HepG2 (cell line): ENCODE measurements at regions not wholly inside any gene's neighbourhood (a gene's known extent, or its start where the extent isn't known, plus 50 kb on each side); places are given as distances from the start of the nearest gene placed in this dataset.

ENCODE experiments used
- ATAC-seq: fragments of 200-7000 bp; cut with Tn5 transposase; 3 replicates; pipeline ENCODE4 v1.9.1; 2020; ENCODE audit warnings: mild to moderate bottlenecking, moderate library complexity
- BruUV-seq: library from RNA; stranded (reverse); fragments of 400-500 nt; replicated peaks from 2 replicates; lab custom pipeline; 2021; lab: Mats Ljungman, UMichigan
- CTCF ChIA-PET: fragments of 300-600 bp; formaldehyde crosslinking; extraction: SDS; loops from one replicate; lab custom pipeline; 2021; ENCODE audit warnings: low total read pairs, inconsistent platforms, low intra/inter-chr PET ratio; lab: Yijun Ruan, JAX
- POLR2A ChIA-PET: fragments of 350-600 bp; sonication (Branson Sonifier 250); formaldehyde crosslinking; loops from one replicate; lab custom pipeline; 2020; ENCODE audit warnings: antibody characterized with exemption, inconsistent platforms; lab: Yijun Ruan, JAX
- DNase-seq: peaks from one replicate; pipeline ENCODE4 v3.0.0-alpha.2; 2015; ENCODE audit warnings: low spot score
- FAIRE-seq: peaks from 3 replicates; lab custom pipeline; 2011; peaks lifted over from hg19 to GRCh38; lab: Jason Lieb, UNC
- H2AFZ ChIP-seq: one replicate; pipeline ENCODE4 v1.6.1; 2011; ENCODE audit warnings: low read length, inconsistent platforms
- H3K27ac ChIP-seq: fragments of 300-600 bp; 3 replicates; pipeline ENCODE4 v1.8.0; 2011; ENCODE audit warnings: mixed run types, mild to moderate bottlenecking, mixed read lengths, low read length, inconsistent platforms; ENCODE audit not compliant: insufficient read depth; ENCODE audit errors: extremely low read length
- H3K27me3 ChIP-seq, 2 experiments: fragments of 200-600 bp in 1 of 2; 2 replicates in 1 of 2; 3 replicates in 1 of 2; pipeline versions ENCODE4 v1.6.0 to v1.8.0; 2011; ENCODE audit warnings: low read length in 2 of 2, mild to moderate bottlenecking in 2 of 2, moderate library complexity in 2 of 2, inconsistent platforms in 1 of 2; ENCODE audit not compliant: insufficient read depth in 2 of 2, control insufficient read depth in 1 of 2
- H3K36me3 ChIP-seq, 2 experiments: fragments of 200-600 bp in 1 of 2; replicated peaks in 1 of 2; 2 replicates in 1 of 2; 3 replicates in 1 of 2; pipeline versions ENCODE4 v1.5.1 to v1.8.0; 2011; ENCODE audit warnings: low read length in 2 of 2, inconsistent platforms in 1 of 2; ENCODE audit not compliant: insufficient read depth in 2 of 2, control insufficient read depth in 1 of 2
- H3K4me1 ChIP-seq: 2 replicates; pipeline ENCODE4 v1.5.1; 2012; ENCODE audit warnings: low read length, inconsistent platforms; ENCODE audit not compliant: insufficient read depth
- H3K4me2 ChIP-seq: 2 replicates; pipeline ENCODE4 v1.6.0; 2011; ENCODE audit warnings: low read depth, low read length, inconsistent platforms
- H3K4me3 ChIP-seq, 3 experiments: fragments of 200-600 bp in 1 of 3; sonication (generic), shearing (Covaris generic) in 1 of 3; replicated peaks in 1 of 3; 2 replicates each; pipeline ENCODE4 v1.5.1; 2011 to 2016; ENCODE audit warnings: low read length in 3 of 3, inconsistent platforms in 2 of 3, low read depth in 2 of 3, mild to moderate bottlenecking in 2 of 3, control low read depth in 1 of 3, mixed read lengths in 1 of 3; ENCODE audit not compliant: insufficient read depth in 1 of 3
- H3K79me2 ChIP-seq: one replicate; pipeline ENCODE4 v1.6.1; 2011; ENCODE audit warnings: low read length, inconsistent platforms; ENCODE audit not compliant: insufficient read depth
- H3K9ac ChIP-seq: 2 replicates; pipeline ENCODE4 v1.6.0; 2011; ENCODE audit warnings: mild to moderate bottlenecking, low read depth, low read length, inconsistent platforms; ENCODE audit not compliant: insufficient read depth
- H3K9me3 ChIP-seq: 2 replicates; pipeline ENCODE4 v1.5.1; 2012; ENCODE audit warnings: mild to moderate bottlenecking, low read length
- H4K20me1 ChIP-seq: 2 replicates; pipeline ENCODE4 v1.6.0; 2011; ENCODE audit warnings: inconsistent platforms, mild to moderate bottlenecking, low read length, moderate library complexity; ENCODE audit not compliant: insufficient read depth
- DMTF1 ChIP-seq: sonication (generic); formaldehyde crosslinking; IDR thresholded peaks from 2 replicates; pipeline ENCODE4 v1.4.0; 2020; ENCODE audit warnings: mild to moderate bottlenecking, missing genetic modification reagents
- HBP1 ChIP-seq: IDR thresholded peaks from 2 replicates; pipeline ENCODE4 v1.6.1; 2016; ENCODE audit warnings: low read depth, control low read depth
- HMG20A ChIP-seq: IDR thresholded peaks from 2 replicates; pipeline ENCODE4 v1.6.1; 2016; ENCODE audit warnings: borderline replicate concordance
- RAD21 ChIP-seq: fragments of 450-650 bp; formaldehyde crosslinking; IDR thresholded peaks from 2 replicates; pipeline ENCODE4 v1.5.0; 2020; ENCODE audit warnings: mild to moderate bottlenecking
- ZNF121 ChIP-seq: sonication (generic); formaldehyde crosslinking; IDR thresholded peaks from 2 replicates; pipeline ENCODE4 v1.5.0; 2020; ENCODE audit warnings: mild to moderate bottlenecking, missing genetic modification reagents
- ZNF331 ChIP-seq: sonication (generic); formaldehyde crosslinking; IDR thresholded peaks from 2 replicates; pipeline ENCODE4 v1.4.0; 2020; ENCODE audit warnings: missing genetic modification reagents
- ZNF337 ChIP-seq: sonication (generic); formaldehyde crosslinking; IDR thresholded peaks from 2 replicates; pipeline ENCODE4 v1.5.1; 2020; ENCODE audit warnings: missing genetic modification reagents, low read depth, mild to moderate bottlenecking, borderline replicate concordance
- ZNF343 ChIP-seq: sonication (generic); formaldehyde crosslinking; IDR thresholded peaks from 2 replicates; pipeline ENCODE4 v1.4.0; 2020; ENCODE audit warnings: mild to moderate bottlenecking, missing genetic modification reagents
- WGBS: methylation state at CpG from one replicate; pipeline ENCODE4 v1.1.6; 2017; ENCODE audit warnings: low lambda C conversion rate; 5-methylcytosine and 5-hydroxymethylcytosine counted together
- in situ Hi-C: cut with HindIII; loops from 2 replicates; pipeline ENCODE4 v1.10.0; 2017; ENCODE audit warnings: low pct_unique_long_range_greater_than_20kb; ENCODE audit not compliant: extremely low pct_ligation_motif_present
- intact Hi-C: fragments of 100-400 bp; cut with micrococcal nuclease; formaldehyde crosslinking; loops from one replicate; pipeline ENCODE4 v1.10.0; 2022; ENCODE audit not compliant: unreplicated experiment
- TF ChIP-seq, protein P1 (sequence below), 2 experiments: fragments of 450-650 bp in 1 of 2; sonication (generic) in 1 of 2; formaldehyde crosslinking in 1 of 2; IDR thresholded peaks; 2 replicates each; pipeline versions ENCODE4 v1.6.1 to v1.8.0; 2016 to 2022; ENCODE audit warnings: antibody characterized with exemption in 1 of 2, mild to moderate bottlenecking in 1 of 2, missing genetic modification reagents in 1 of 2

- peak overlapping the region; percentile 94 for H3K27ac ChIP-seq
- no TSS peak for BruUV-seq
- H3K4me1 ChIP-seq, result peaks cover 33% of the 10 kb centered on the region
- no peaks in the 10 kb centered on the region for H3K9me3 ChIP-seq
- FAIRE-seq (peak; percentile 59), DNase-seq (peak; percentile 92), ATAC-seq (peak; percentile 93)
- H3K4me2 ChIP-seq, result peak overlapping the region; percentile 80
- H4K20me1 ChIP-seq, result no peaks in the 10 kb centered on the region
- intact Hi-C loops, result no loop called here
- in situ Hi-C loops, result no loop called here
- 11% methylated on average over 26 of the region's 26 CpGs for WGBS
- H2AFZ ChIP-seq, result peak overlapping the region; percentile 66
- H3K9ac ChIP-seq, result peak overlapping the region; percentile 82
- H3K4me3 ChIP-seq, result peak overlapping the region; percentile 49 to 70 (median 69)
- ChIA-PET CTCF (no interaction called here), POLR2A (interaction anchor here (1.0 to 3.3 kb wide), 19 partner anchors 9 to 1586 kb away, joined by 3 to 17 read pairs (median 6); a partner anchor contains a TSS)
- peaks cover 5% of the 10 kb centered on the region for H3K79me2 ChIP-seq
- no peaks in the 10 kb centered on the region; a peak in 1 of 5 replicates for H3K36me3 ChIP-seq
- H3K27me3 ChIP-seq, result no peaks in the 10 kb centered on the region; a peak in 1 of 5 replicates
- TF ChIP-seq ZNF121 (no peak), ZNF331 (CRISPR knock-in tag) (no peak), HMG20A (CRISPR knock-in tag) (0 out of 2 replicates have a peak, but pooled peaks have one; percentile 2), ZNF343 (CRISPR knock-in tag) (no peak), ZNF337 (CRISPR knock-in tag) (no peak), HBP1 (CRISPR knock-in tag) (no peak), DMTF1 (CRISPR knock-in tag) (no peak), RAD21 (CRISPR knock-in tag) (no peak)
- TF ChIP-seq, protein P1, sequence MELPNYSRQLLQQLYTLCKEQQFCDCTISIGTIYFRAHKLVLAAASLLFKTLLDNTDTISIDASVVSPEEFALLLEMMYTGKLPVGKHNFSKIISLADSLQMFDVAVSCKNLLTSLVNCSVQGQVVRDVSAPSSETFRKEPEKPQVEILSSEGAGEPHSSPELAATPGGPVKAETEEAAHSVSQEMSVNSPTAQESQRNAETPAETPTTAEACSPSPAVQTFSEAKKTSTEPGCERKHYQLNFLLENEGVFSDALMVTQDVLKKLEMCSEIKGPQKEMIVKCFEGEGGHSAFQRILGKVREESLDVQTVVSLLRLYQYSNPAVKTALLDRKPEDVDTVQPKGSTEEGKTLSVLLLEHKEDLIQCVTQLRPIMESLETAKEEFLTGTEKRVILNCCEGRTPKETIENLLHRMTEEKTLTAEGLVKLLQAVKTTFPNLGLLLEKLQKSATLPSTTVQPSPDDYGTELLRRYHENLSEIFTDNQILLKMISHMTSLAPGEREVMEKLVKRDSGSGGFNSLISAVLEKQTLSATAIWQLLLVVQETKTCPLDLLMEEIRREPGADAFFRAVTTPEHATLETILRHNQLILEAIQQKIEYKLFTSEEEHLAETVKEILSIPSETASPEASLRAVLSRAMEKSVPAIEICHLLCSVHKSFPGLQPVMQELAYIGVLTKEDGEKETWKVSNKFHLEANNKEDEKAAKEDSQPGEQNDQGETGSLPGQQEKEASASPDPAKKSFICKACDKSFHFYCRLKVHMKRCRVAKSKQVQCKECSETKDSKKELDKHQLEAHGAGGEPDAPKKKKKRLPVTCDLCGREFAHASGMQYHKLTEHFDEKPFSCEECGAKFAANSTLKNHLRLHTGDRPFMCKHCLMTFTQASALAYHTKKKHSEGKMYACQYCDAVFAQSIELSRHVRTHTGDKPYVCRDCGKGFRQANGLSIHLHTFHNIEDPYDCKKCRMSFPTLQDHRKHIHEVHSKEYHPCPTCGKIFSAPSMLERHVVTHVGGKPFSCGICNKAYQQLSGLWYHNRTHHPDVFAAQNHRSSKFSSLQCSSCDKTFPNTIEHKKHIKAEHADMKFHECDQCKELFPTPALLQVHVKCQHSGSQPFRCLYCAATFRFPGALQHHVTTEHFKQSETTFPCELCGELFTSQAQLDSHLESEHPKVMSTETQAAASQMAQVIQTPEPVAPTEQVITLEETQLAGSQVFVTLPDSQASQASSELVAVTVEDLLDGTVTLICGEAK (IDR thresholded peaks at IDR 0.05), result no peak
- TF ChIP-seq, protein P1 (CRISPR knock-in tag; IDR thresholded peaks at IDR 0.05), result no peak
Measured at GRCh38 chr6:26223650-26224546, 136.7 kb downstream of the HFE start.
